Panc1 (cell line): ENCODE measurements at regions not wholly inside any gene's neighbourhood (a gene's known extent, or its start where the extent isn't known, plus 50 kb on each side); places are given as distances from the start of the nearest gene placed in this dataset.

Experiments used
- ATAC-seq: fragments of 200-7000 bp; cut with Tn5 transposase; 2 replicates; pipeline ENCODE4 v1.9.1; 2020; ENCODE audit warnings: mild to moderate bottlenecking, moderate library complexity
- BruUV-seq: library from RNA; stranded (reverse); fragments of 400-500 nt; replicated peaks from 2 replicates; lab custom pipeline; 2021; lab: Mats Ljungman, UMichigan
- CTCF ChIA-PET: fragments of 300-600 bp; sonication (Branson Sonifier 250); formaldehyde crosslinking; loops from one replicate; lab custom pipeline; 2022; ENCODE audit warnings: antibody characterized with exemption; lab: Charles Lee
- POLR2A ChIA-PET: fragments of 300-600 bp; sonication (Branson Sonifier 250); formaldehyde crosslinking; loops from one replicate; lab custom pipeline; 2022; ENCODE audit warnings: antibody characterized with exemption; lab: Charles Lee
- DNase-seq: peaks from one replicate; pipeline ENCODE4 v3.0.0-alpha.2; 2010; ENCODE audit warnings: low read depth, low spot score
- H3K27ac ChIP-seq: 2 replicates; pipeline ENCODE4 v1.5.1; 2011; ENCODE audit warnings: mild to moderate bottlenecking, low read length, inconsistent platforms
- H3K27me3 ChIP-seq: fragments of 200-500 bp; sonication (Bioruptor generic); 2 replicates; pipeline ENCODE4 v1.6.0; 2014; ENCODE audit warnings: low read length, inconsistent platforms; ENCODE audit not compliant: control insufficient read depth, insufficient read depth
- H3K36me3 ChIP-seq: fragments of 200-500 bp; sonication (Bioruptor generic); 2 replicates; pipeline ENCODE4 v1.5.1; 2014; ENCODE audit warnings: inconsistent platforms, mild to moderate bottlenecking, low read length, moderate library complexity; ENCODE audit not compliant: control insufficient read depth, insufficient read depth
- H3K4me1 ChIP-seq: 2 replicates; pipeline ENCODE4 v1.5.1; 2011; ENCODE audit warnings: inconsistent platforms, mild to moderate bottlenecking, low read length, moderate library complexity; ENCODE audit not compliant: control insufficient read depth, insufficient read depth
- H3K4me3 ChIP-seq, 2 experiments: 2 replicates each; pipeline ENCODE4 v1.5.1; 2011 to 2012; ENCODE audit warnings: low read depth in 2 of 2, low read length in 2 of 2, mild to moderate bottlenecking in 2 of 2, inconsistent platforms in 1 of 2, moderate library complexity in 1 of 2
- H3K9me3 ChIP-seq: fragments of 200-500 bp; sonication (Bioruptor generic); 2 replicates; pipeline ENCODE4 v1.5.1; 2014; ENCODE audit warnings: low read depth, mild to moderate bottlenecking, inconsistent platforms, low read length, moderate library complexity; ENCODE audit not compliant: control insufficient read depth, insufficient read depth
- POLR2AphosphoS5 ChIP-seq: IDR thresholded peaks from 2 replicates; pipeline ENCODE4 v1.6.1; 2012; ENCODE audit warnings: mild to moderate bottlenecking, low read depth, low read length, moderate library complexity
- REST ChIP-seq, 2 experiments: IDR thresholded peaks; 2 replicates each; pipeline ENCODE4 v1.6.1; 2011 to 2012; ENCODE audit warnings: low read depth in 2 of 2, control low read depth in 1 of 2, low read length in 1 of 2, mild to moderate bottlenecking in 1 of 2, moderate library complexity in 1 of 2; ENCODE audit not compliant: insufficient read depth in 1 of 2
- SIN3A ChIP-seq: IDR thresholded peaks from 2 replicates; pipeline ENCODE4 v1.6.1; 2012; ENCODE audit warnings: low read depth, mild to moderate bottlenecking, low read length, moderate library complexity, borderline replicate concordance; ENCODE audit not compliant: insufficient read depth
- TCF7L2 ChIP-seq: IDR thresholded peaks from 2 replicates; pipeline ENCODE4 v1.6.1; 2011; ENCODE audit warnings: mild to moderate bottlenecking, low read depth, low read length, inconsistent platforms
- in situ Hi-C: cut with HindIII; loops from 2 replicates; pipeline ENCODE4 v1.10.0; 2016; ENCODE audit warnings: low sequenced_read_pairs, low pct_unique_long_range_greater_than_20kb
- intact Hi-C: fragments of 100-400 bp; cut with micrococcal nuclease; formaldehyde crosslinking; loops from one replicate; pipeline ENCODE4 v1.10.0; 2022; ENCODE audit not compliant: unreplicated experiment
- TF ChIP-seq, protein P1 (sequence below): fragments of 450-650 bp; IDR thresholded peaks from 2 replicates; pipeline ENCODE4 v1.5.1; 2017; ENCODE audit warnings: mild to moderate bottlenecking

DNA sequence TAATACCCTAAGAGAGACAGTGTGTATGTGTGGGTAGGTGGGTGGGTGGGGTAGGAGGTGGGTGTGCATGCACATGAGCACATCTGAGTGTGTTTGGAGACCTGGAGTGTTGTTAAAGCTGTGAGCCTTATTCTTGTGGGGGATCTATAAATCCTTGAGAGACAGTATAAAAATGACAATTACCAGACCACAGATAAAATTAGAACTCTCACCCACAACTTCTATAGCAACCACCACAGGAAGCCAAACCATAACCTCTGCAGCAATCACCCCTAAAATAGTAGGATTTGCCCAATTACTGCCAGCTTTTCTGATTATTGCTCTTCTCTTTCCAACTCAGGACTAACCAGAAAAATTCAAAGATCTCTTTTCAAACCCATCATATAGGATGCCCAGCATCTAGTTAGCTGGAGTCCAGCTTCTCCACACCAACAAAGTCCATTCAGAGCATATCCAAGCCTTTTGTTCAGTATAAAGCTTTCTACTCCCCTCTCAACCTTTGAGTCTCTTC is 93.4 kb upstream of the SLITRK1 start:
- POLR2A ChIA-PET: no interaction called here

GRCh38 chr13:83958531-83958930 is 76.3 kb upstream of the SLITRK1 start:
- TF ChIP-seq, protein P1, sequence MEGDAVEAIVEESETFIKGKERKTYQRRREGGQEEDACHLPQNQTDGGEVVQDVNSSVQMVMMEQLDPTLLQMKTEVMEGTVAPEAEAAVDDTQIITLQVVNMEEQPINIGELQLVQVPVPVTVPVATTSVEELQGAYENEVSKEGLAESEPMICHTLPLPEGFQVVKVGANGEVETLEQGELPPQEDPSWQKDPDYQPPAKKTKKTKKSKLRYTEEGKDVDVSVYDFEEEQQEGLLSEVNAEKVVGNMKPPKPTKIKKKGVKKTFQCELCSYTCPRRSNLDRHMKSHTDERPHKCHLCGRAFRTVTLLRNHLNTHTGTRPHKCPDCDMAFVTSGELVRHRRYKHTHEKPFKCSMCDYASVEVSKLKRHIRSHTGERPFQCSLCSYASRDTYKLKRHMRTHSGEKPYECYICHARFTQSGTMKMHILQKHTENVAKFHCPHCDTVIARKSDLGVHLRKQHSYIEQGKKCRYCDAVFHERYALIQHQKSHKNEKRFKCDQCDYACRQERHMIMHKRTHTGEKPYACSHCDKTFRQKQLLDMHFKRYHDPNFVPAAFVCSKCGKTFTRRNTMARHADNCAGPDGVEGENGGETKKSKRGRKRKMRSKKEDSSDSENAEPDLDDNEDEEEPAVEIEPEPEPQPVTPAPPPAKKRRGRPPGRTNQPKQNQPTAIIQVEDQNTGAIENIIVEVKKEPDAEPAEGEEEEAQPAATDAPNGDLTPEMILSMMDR: no peak
- TF ChIP-seq TCF7L2 (no peak), REST (IDR thresholded peaks at IDR 0.05; ENCODE audit: insufficient read depth in 1 of 2, low read depth in 2 of 2, low read length in 1 of 2) (no peak), POLR2AphosphoS5 (no peak), SIN3A (no peak)
- POLR2A ChIA-PET: no interaction called here
- intact Hi-C loops (no loop called here), in situ Hi-C loops (no loop called here)
- Histone ChIP-seq H3K4me1 (no peaks in the 10 kb centered on the region), H3K9me3 (no peaks in the 10 kb centered on the region), H3K27ac (no peak overlapping the region), H3K36me3 (no peaks in the 10 kb centered on the region), H3K4me3 (no peak overlapping the region), H3K27me3 (no peaks in the 10 kb centered on the region)
- CTCF ChIA-PET: no interaction called here
- no TSS peak for BruUV-seq
- no peak for ATAC-seq
- DNase-seq: no peak

More for the DNA sequence above, 93.4 kb upstream of the SLITRK1 start:
- in situ Hi-C loops (no loop called here), intact Hi-C loops (no loop called here)
- no peaks in the 10 kb centered on the region for H3K4me1 ChIP-seq
- no peaks in the 10 kb centered on the region for H3K36me3 ChIP-seq
- DNase-seq: no peak
- no peak overlapping the region for H3K4me3 ChIP-seq
- no peak for ATAC-seq
- no peaks in the 10 kb centered on the region for H3K27me3 ChIP-seq
- BruUV-seq: no TSS peak
- no peaks in the 10 kb centered on the region for H3K9me3 ChIP-seq
- TF ChIP-seq REST (IDR thresholded peaks at IDR 0.05; ENCODE audit: insufficient read depth in 1 of 2, low read depth in 2 of 2, low read length in 1 of 2): no peak
- TF ChIP-seq POLR2AphosphoS5: no peak
- TF ChIP-seq TCF7L2: no peak
- CTCF ChIA-PET: no interaction called here
- no peak overlapping the region for H3K27ac ChIP-seq
